ENCODE measurements at regions not wholly inside any gene's neighbourhood (a gene's known extent, or its start where the extent isn't known, plus 50 kb on each side); places are given as distances from the start of the nearest gene placed in this dataset.
"Not testable (repeated sequence)": the region's sequence is repeated elsewhere in the genome, so short reads cannot be mapped to it uniquely, and the experiment has no call there.

GRCh38 chr22:26769663-26770062, 112.3 kb downstream of the MIAT start:
- DNase-seq = no peak

- no peak for DNase-seq
Observed at GRCh38 chr22:26770624-26771023, 113.2 kb downstream of the MIAT start.

- DNase-seq = not testable (repeated sequence)
Observed at GRCh38 chr22:26773054-26773453, 115.7 kb downstream of the MIAT start.

- DNase-seq = no peak
Observed at GRCh38 chr22:26775394-26775793, 118.0 kb downstream of the MIAT start.

- no peak for DNase-seq
Observed at GRCh38 chr22:26777156-26777801, 119.9 kb downstream of the MIAT start.

GRCh38 chr22:26778372-26778771, 121.0 kb downstream of the MIAT start:
- no peak for DNase-seq

GRCh38 chr22:26779108-26779507, 121.7 kb downstream of the MIAT start:
- DNase-seq = no peak

GRCh38 chr22:26779929-26780328, 122.5 kb downstream of the MIAT start:
- no peak for DNase-seq

- DNase-seq = no peak
Observed at GRCh38 chr22:26780521-26780920, 123.1 kb downstream of the MIAT start.

GRCh38 chr22:26781062-26781461, 123.7 kb downstream of the MIAT start:
- no peak for DNase-seq

GRCh38 chr22:26781596-26781995, 124.2 kb downstream of the MIAT start:
- no peak for DNase-seq

- DNase-seq = no peak
Observed at GRCh38 chr22:26783885-26784284, 126.5 kb downstream of the MIAT start.

GRCh38 chr22:26784772-26785171, 127.4 kb downstream of the MIAT start:
- DNase-seq = no peak

GRCh38 chr22:26785932-26786331, 128.5 kb downstream of the MIAT start:
- no peak for DNase-seq

- no peak for DNase-seq
Observed at GRCh38 chr22:26786398-26786797, 129.0 kb downstream of the MIAT start.

GRCh38 chr22:26789951-26790350, 132.6 kb downstream of the MIAT start:
- no peak for DNase-seq

- no peak for DNase-seq
Observed at GRCh38 chr22:26792522-26792921, 135.1 kb downstream of the MIAT start.

GRCh38 chr22:26796785-26797184, 139.4 kb downstream of the MIAT start:
- no peak for DNase-seq

- DNase-seq = no peak
Observed at GRCh38 chr22:26797910-26798309, 140.5 kb downstream of the MIAT start.

GRCh38 chr22:26798462-26799065, 141.2 kb downstream of the MIAT start:
- no peak for DNase-seq

GRCh38 chr22:26800858-26801257, 143.5 kb downstream of the MIAT start:
- DNase-seq = no peak

- no peak for DNase-seq
Observed at GRCh38 chr22:26801449-26801848, 144.1 kb downstream of the MIAT start.

GRCh38 chr22:26804315-26804714, 146.9 kb downstream of the MIAT start:
- no peak for DNase-seq

GRCh38 chr22:26804911-26805539, 147.6 kb downstream of the MIAT start:
- DNase-seq = no peak
